GM18499 (cell line): ENCODE measurements at regions not wholly inside any gene's neighbourhood (a gene's known extent, or its start where the extent isn't known, plus 50 kb on each side); places are given as distances from the start of the nearest gene placed in this dataset.
A peak's percentile ranks its signal among the peaks of the same experiment; 100 is the strongest.
"Not testable (repeated sequence)": the region's sequence is repeated elsewhere in the genome, so short reads cannot be mapped to it uniquely, and the experiment has no call there.

Experiments used
- ATAC-seq: cut with Tn5 transposase; IDR thresholded peaks from one replicate; pipeline ENCODE4 v1.9.1; 2021; ENCODE audit warnings: moderate number of reproducible peaks; ENCODE audit not compliant: insufficient read depth, unreplicated experiment

- ATAC-seq = no peak
These were observed 146.9 kb upstream of the AHI1 start for GRCh38 chr6:135644394-135644793.

GRCh38 chr6:135647521-135647920 is 150.0 kb upstream of the AHI1 start:
- ATAC-seq = no peak

- peak; percentile 95 for ATAC-seq
These were observed 154.6 kb upstream of the AHI1 start for GRCh38 chr6:135651964-135652755.

GRCh38 chr6:135655055-135655454 is 157.5 kb upstream of the AHI1 start:
- ATAC-seq = no peak

- ATAC-seq = no peak
These were observed 159.7 kb upstream of the AHI1 start for GRCh38 chr6:135657207-135657606.

GRCh38 chr6:135658481-135658880 is 160.9 kb upstream of the AHI1 start:
- no peak for ATAC-seq

- no peak for ATAC-seq
These were observed 161.4 kb upstream of the AHI1 start for GRCh38 chr6:135658916-135659315.

GRCh38 chr6:135664527-135664926 is 167.0 kb upstream of the AHI1 start:
- no peak for ATAC-seq

GRCh38 chr6:135665935-135666334 is 168.4 kb upstream of the AHI1 start:
- ATAC-seq = no peak

- no peak for ATAC-seq
These were observed 170.3 kb upstream of the AHI1 start for GRCh38 chr6:135667691-135668455.

- no peak for ATAC-seq
These were observed 174.7 kb upstream of the AHI1 start for GRCh38 chr6:135672256-135672655.

GRCh38 chr6:135673501-135674309 is 176.2 kb upstream of the AHI1 start:
- no peak for ATAC-seq

- ATAC-seq = no peak
These were observed 176.5 kb upstream of the PDE7B start for GRCh38 chr6:135675026-135675425.

- ATAC-seq = no peak
These were observed 175.6 kb upstream of the PDE7B start for GRCh38 chr6:135675862-135676261.

GRCh38 chr6:135680964-135681913 is 170.3 kb upstream of the PDE7B start:
- no peak for ATAC-seq

GRCh38 chr6:135686784-135687301 is 164.7 kb upstream of the PDE7B start:
- no peak for ATAC-seq

GRCh38 chr6:135688476-135688875 is 163.0 kb upstream of the PDE7B start:
- ATAC-seq = not testable (repeated sequence)

- ATAC-seq = no peak
These were observed 159.1 kb upstream of the PDE7B start for GRCh38 chr6:135692426-135692825.

- no peak for ATAC-seq
These were observed 157.6 kb upstream of the PDE7B start for GRCh38 chr6:135693811-135694370.
